GM23338 (cell line): ENCODE measurements at regions not wholly inside any gene's neighbourhood (a gene's known extent, or its start where the extent isn't known, plus 50 kb on each side); places are given as distances from the start of the nearest gene placed in this dataset.

Experiments used
- CREB1 ChIP-seq: fragments of 250-450 bp; sonication (Bioruptor Pico); IDR thresholded peaks from 2 replicates; pipeline ENCODE4 v1.5.0; 2020; ENCODE audit warnings: low read depth, mild to moderate bottlenecking, moderate library complexity
- CTCF ChIP-seq, 2 experiments: fragments of 200-600 bp in 1 of 2; sonication (generic) in 1 of 2; conservative IDR thresholded peaks; 2 replicates each; pipeline versions ENCODE4 v1.5.1 to v1.6.1; 2016 to 2017; ENCODE audit warnings: antibody characterized with exemption in 2 of 2, low read depth in 2 of 2, mild to moderate bottlenecking in 2 of 2, moderate library complexity in 1 of 2
- EZH2phosphoT487 ChIP-seq: fragments of 200-600 bp; sonication (generic); IDR thresholded peaks from one replicate; pipeline ENCODE4 v1.8.1; 2018; ENCODE audit warnings: antibody characterized with exemption; ENCODE audit not compliant: unreplicated experiment
- JUNB ChIP-seq: IDR thresholded peaks from one replicate; pipeline ENCODE4 v1.6.1; 2016; ENCODE audit warnings: antibody characterized with exemption; ENCODE audit not compliant: unreplicated experiment
- REST ChIP-seq: IDR thresholded peaks from one replicate; pipeline ENCODE4 v1.6.1; 2018; ENCODE audit warnings: antibody characterized with exemption; ENCODE audit not compliant: unreplicated experiment

DNA sequence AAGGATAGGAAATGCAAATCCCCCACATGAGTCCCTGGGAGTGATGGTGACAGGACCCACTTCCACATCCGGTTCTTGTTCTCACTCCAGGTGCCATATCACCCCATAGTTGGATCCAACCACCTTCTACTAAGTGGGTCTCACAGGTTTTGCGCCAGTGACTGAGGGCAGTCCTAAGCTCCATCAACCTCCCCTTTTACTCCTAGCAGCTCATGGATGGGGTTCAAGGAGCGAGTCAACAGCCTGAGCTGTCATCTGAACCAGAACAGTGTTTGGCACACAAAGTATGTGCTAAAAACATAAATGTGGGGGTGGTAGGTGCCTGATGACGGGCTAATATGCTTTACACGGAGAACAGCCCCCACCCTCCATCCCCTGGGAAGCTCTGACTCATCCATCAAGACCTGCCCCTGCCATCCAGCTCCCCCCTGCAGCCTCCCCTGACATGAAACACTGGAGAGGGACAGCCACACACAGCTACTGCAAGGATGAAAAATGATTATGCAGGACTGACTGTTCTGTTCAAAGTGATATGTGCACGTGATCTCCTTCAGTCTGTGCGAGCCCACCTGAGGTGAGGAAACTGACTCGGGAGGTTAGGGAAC, 143.2 kb upstream of the CDH5 start:
- TF ChIP-seq CTCF (conservative IDR thresholded peaks at IDR 0.05; ENCODE audit: low read depth in 2 of 2) (no peak), EZH2phosphoT487 (no peak), JUNB (no peak), CREB1 (CRISPR knock-in tag) (no peak), REST (no peak)
